Lung (tissue), 11 donors: ENCODE measurements at regions not wholly inside any gene's neighbourhood (a gene's known extent, or its start where the extent isn't known, plus 50 kb on each side); places are given as distances from the start of the nearest gene placed in this dataset.

Experiments used
- ATAC-seq: fragments of 200-7000 bp; cut with Tn5 transposase; one replicate; pipeline ENCODE4 v1.9.1; 2020; ENCODE audit warnings: moderate number of reproducible peaks; ENCODE audit not compliant: insufficient read depth, low FRiP score
- DNase-seq, 3 donors: peaks; one replicate each; pipeline ENCODE4 v3.0.0-alpha.2; 2013 to 2017
- H3K27ac ChIP-seq, 2 donors: one replicate each; pipeline ENCODE4 v1.5.1; 2013; ENCODE audit warnings: mild to moderate bottlenecking in 2 of 2, moderate library complexity in 2 of 2, control low read depth in 1 of 2, inconsistent platforms in 1 of 2, low read depth in 1 of 2, low read length in 1 of 2
- H3K27me3 ChIP-seq, 3 donors: one replicate each; pipeline ENCODE4 v1.5.1; 2013; ENCODE audit warnings: low read length in 2 of 3; ENCODE audit not compliant: control insufficient read depth in 3 of 3, insufficient read depth in 3 of 3
- H3K36me3 ChIP-seq, 4 donors: one replicate each; pipeline ENCODE4 v1.5.1; 2013; ENCODE audit warnings: low read length in 4 of 4, mild to moderate bottlenecking in 1 of 4, moderate library complexity in 1 of 4; ENCODE audit not compliant: control insufficient read depth in 4 of 4, insufficient read depth in 4 of 4
- H3K4me1 ChIP-seq, 5 donors: one replicate each; pipeline ENCODE4 v1.5.1; 2013; ENCODE audit warnings: low read length in 5 of 5, mild to moderate bottlenecking in 2 of 5, moderate library complexity in 1 of 5; ENCODE audit not compliant: control insufficient read depth in 5 of 5, insufficient read depth in 5 of 5
- H3K4me3 ChIP-seq: one replicate; pipeline ENCODE4 v1.5.1; 2013; ENCODE audit warnings: mild to moderate bottlenecking, control low read depth, moderate library complexity
- H3K9ac ChIP-seq, 2 donors: one replicate each; pipeline ENCODE4 v1.5.1; 2013; ENCODE audit warnings: low read length in 2 of 2, control low read depth in 1 of 2; ENCODE audit not compliant: insufficient read depth in 1 of 2
- H3K9me3 ChIP-seq, 4 donors: one replicate each; pipeline ENCODE4 v1.5.1; 2013; ENCODE audit warnings: low read length in 3 of 4, mild to moderate bottlenecking in 1 of 4, moderate library complexity in 1 of 4; ENCODE audit not compliant: control insufficient read depth in 4 of 4, insufficient read depth in 3 of 4
- WGBS, 2 donors: extraction: QIAGEN DNeasy Blood & Tissue Kit; methylation state at CpG; one replicate each; pipeline ENCODE4 v1.1.7; 2013; 5-methylcytosine and 5-hydroxymethylcytosine counted together
- TF ChIP-seq, protein P1 (sequence below): IDR thresholded peaks from 2 replicates; pipeline ENCODE4 v1.5.1; 2012; ENCODE audit warnings: mild to moderate bottlenecking; ENCODE audit errors: control extremely low read depth, extremely low read depth
- donor health status: control.
- donor health status: control.
- donor health status: Bipolar disorder and iron deficiency.
- donor health status: healthy.
- donor health status: DM: yes; HTN: yes; CAD: no.

DNA sequence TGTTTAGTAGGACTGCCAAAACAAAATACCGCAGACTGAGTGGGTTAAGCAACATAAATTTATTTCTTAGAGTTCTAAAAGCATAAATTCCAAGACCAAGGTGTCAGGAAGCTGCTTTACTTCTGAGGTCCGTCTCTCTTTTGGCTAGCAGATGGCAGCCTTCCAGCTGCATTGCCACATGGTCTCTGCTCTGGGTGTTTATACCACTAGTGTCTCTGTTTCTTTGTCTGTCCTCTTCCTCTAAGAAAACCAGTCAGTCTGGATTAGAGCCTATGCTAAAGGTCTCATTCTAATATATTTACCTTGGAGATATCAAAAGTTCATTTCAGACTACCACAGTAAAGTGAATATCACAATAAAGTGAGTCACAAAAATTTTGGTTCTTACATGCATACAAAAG is 519.8 kb downstream of the COL11A1 start:
- H3K9ac ChIP-seq: no peak overlapping the region
- H3K36me3 ChIP-seq: no peaks in the 10 kb centered on the region
- H3K4me3 ChIP-seq: no peak overlapping the region
- no peaks in the 10 kb centered on the region for H3K4me1 ChIP-seq
- ATAC-seq (no peak), DNase-seq (peak in 1 of 3 donors; percentile 5)
- H3K27me3 ChIP-seq: no peaks in the 10 kb centered on the region
- no peak overlapping the region for H3K27ac ChIP-seq
- WGBS, 2 donors: 44 to 51% methylated on average over 2 of the region's 2 CpGs
- TF ChIP-seq, protein P1, sequence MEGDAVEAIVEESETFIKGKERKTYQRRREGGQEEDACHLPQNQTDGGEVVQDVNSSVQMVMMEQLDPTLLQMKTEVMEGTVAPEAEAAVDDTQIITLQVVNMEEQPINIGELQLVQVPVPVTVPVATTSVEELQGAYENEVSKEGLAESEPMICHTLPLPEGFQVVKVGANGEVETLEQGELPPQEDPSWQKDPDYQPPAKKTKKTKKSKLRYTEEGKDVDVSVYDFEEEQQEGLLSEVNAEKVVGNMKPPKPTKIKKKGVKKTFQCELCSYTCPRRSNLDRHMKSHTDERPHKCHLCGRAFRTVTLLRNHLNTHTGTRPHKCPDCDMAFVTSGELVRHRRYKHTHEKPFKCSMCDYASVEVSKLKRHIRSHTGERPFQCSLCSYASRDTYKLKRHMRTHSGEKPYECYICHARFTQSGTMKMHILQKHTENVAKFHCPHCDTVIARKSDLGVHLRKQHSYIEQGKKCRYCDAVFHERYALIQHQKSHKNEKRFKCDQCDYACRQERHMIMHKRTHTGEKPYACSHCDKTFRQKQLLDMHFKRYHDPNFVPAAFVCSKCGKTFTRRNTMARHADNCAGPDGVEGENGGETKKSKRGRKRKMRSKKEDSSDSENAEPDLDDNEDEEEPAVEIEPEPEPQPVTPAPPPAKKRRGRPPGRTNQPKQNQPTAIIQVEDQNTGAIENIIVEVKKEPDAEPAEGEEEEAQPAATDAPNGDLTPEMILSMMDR: no peak
- no peaks in the 10 kb centered on the region for H3K9me3 ChIP-seq

DNA sequence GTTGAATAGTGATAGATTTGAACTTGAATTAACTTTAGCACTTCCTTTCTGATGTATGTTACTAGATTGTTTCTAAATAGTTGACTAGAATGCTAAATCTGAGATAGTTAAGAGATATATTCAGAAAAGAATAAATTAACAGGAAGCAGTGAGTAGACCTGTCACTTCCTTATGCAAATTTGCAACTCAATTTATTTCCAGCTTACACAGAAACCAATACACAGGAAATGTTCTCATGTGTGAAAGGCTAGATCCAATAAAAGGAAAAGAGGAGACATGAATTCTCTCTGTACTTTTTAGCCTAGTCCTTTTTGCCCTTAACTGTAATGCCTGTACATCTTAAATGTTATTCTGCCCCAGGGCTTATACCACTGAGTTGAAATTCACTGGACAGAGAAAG is 522.3 kb downstream of the COL11A1 start:
- H3K4me1 ChIP-seq: no peaks in the 10 kb centered on the region
- no peaks in the 10 kb centered on the region for H3K9me3 ChIP-seq
- no peaks in the 10 kb centered on the region for H3K27me3 ChIP-seq
- no peak overlapping the region for H3K4me3 ChIP-seq
- DNase-seq: no peak
- H3K36me3 ChIP-seq: no peaks in the 10 kb centered on the region
- no peak overlapping the region for H3K27ac ChIP-seq
- TF ChIP-seq, protein P1: no peak
- no peak for ATAC-seq
- H3K9ac ChIP-seq: no peak overlapping the region

DNA sequence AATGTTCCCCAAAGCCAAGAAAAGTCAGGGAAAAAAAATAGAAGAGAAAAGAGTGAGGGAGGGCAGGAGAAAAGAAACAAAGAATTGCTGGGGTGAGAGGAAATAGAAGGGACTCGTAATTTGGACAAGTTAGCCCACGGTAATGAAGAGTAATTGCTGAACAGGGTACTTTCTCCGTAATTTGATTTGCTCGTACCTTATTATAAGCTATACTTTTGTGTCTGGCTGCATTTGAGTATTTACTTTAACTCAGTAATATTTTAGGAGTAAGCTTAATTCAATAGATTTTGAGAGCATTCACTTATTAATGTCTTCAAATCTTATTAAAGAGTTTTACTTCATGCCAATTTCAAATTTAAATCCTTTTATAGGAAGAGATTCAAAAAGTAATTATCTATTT is 527.5 kb downstream of the COL11A1 start:
- Histone ChIP-seq H3K9ac (no peak overlapping the region), H3K27ac (no peak overlapping the region), H3K4me1 (no peaks in the 10 kb centered on the region), H3K27me3 (no peaks in the 10 kb centered on the region), H3K4me3 (no peak overlapping the region), H3K9me3 (no peaks in the 10 kb centered on the region), H3K36me3 (no peaks in the 10 kb centered on the region)
- ATAC-seq (no peak), DNase-seq (no peak)
- TF ChIP-seq, protein P1: no peak
- whole genome bisulfite sequencing, 2 donors: 88 to 90% methylated on average over 4 of the region's 4 CpGs

DNA sequence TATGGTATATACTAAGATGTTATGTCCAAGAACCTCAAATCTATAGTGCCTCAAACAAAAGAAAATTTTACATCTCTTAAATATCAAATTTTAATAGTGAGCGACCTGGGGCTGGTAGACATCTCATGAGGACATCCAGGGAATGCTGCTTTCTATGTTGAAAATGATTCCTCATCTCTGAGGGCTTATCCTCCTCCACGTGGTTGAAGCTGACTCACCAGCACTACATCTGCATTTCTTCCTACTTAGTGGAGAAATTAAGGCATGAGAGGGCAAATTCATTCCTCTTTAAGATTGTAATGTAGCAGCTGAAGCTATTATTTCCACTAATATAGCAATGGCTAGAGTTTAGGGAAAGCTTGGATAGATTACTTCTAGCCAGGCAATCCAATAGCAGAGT is 529.5 kb downstream of the COL11A1 start:
- DNase-seq (no peak), ATAC-seq (no peak)
- TF ChIP-seq, protein P1: no peak
- Histone ChIP-seq H3K9ac (no peak overlapping the region), H3K27ac (no peak overlapping the region), H3K27me3 (no peaks in the 10 kb centered on the region), H3K4me1 (no peaks in the 10 kb centered on the region), H3K9me3 (no peaks in the 10 kb centered on the region), H3K4me3 (no peak overlapping the region), H3K36me3 (no peaks in the 10 kb centered on the region)
- 53 to 59% methylated on average over 2 of the region's 2 CpGs for WGBS, 2 donors
